Left lung (tissue), 4 donors: ENCODE measurements at regions not wholly inside any gene's neighbourhood (a gene's known extent, or its start where the extent isn't known, plus 50 kb on each side); places are given as distances from the start of the nearest gene placed in this dataset.

Source experiments
- ATAC-seq: fragments of 200-7000 bp; cut with Tn5 transposase; one replicate; pipeline ENCODE4 v1.9.1; 2020; ENCODE audit warnings: moderate library complexity
- DNase-seq, 4 donors: peaks; one replicate each; pipeline ENCODE4 v3.0.0-alpha.2; 2013 to 2020
- H3K27ac ChIP-seq, 2 donors: fragments of 200-600 bp; sonication (generic) in 1 of 2; one replicate each; pipeline versions ENCODE4 v1.5.0 to v1.8.0; 2020 to 2021
- H3K27me3 ChIP-seq, 2 donors: fragments of 200-600 bp; sonication (generic) in 1 of 2; one replicate each; pipeline versions ENCODE4 v1.5.0 to v1.8.0; 2020 to 2021
- H3K36me3 ChIP-seq, 2 donors: fragments of 200-600 bp; sonication (generic) in 1 of 2; one replicate each; pipeline versions ENCODE4 v1.5.0 to v1.8.0; 2020 to 2021
- H3K4me1 ChIP-seq, 2 donors: fragments of 200-600 bp; one replicate each; pipeline ENCODE4 v1.8.0; 2021
- H3K4me3 ChIP-seq, 2 donors: fragments of 200-600 bp; sonication (generic) in 1 of 2; one replicate each; pipeline versions ENCODE4 v1.5.0 to v1.8.0; 2020 to 2021; ENCODE audit warnings: mild to moderate bottlenecking in 1 of 2
- H3K9me3 ChIP-seq, 2 donors: fragments of 200-600 bp; sonication (generic) in 1 of 2; one replicate each; pipeline versions ENCODE4 v1.5.0 to v1.8.0; 2020 to 2021
- CTCF ChIP-seq, 2 donors: fragments of 200-600 bp; sonication (generic) in 1 of 2; IDR thresholded peaks; one replicate each; pipeline versions ENCODE4 v1.5.0 to v1.8.0; 2021; ENCODE audit warnings: antibody characterized with exemption in 2 of 2
- intact Hi-C, 2 donors: fragments of 100-400 bp; cut with DNase I; formaldehyde crosslinking; loops; one replicate each; pipeline versions ENCODE4 v1.11.2 to v1.14.2; 2022
- donor health status: DM: no; HTN: yes; CAD: no.
- donor health status: DM: no; HTN: no; CAD: no.

GRCh38 chrX:147739196-147739595, 172.5 kb upstream of the FMR1 start:
- ATAC-seq = no peak
- intact Hi-C loops = no loop called here
- Histone ChIP-seq H3K27me3 (no peaks in the 10 kb centered on the region), H3K4me3 (no peak overlapping the region), H3K4me1 (no peaks in the 10 kb centered on the region), H3K36me3 (no peaks in the 10 kb centered on the region), H3K27ac (no peak overlapping the region), H3K9me3 (no peaks in the 10 kb centered on the region)
- TF ChIP-seq CTCF (IDR thresholded peaks at IDR 0.05) = no peak
- no peak for DNase-seq

DNA sequence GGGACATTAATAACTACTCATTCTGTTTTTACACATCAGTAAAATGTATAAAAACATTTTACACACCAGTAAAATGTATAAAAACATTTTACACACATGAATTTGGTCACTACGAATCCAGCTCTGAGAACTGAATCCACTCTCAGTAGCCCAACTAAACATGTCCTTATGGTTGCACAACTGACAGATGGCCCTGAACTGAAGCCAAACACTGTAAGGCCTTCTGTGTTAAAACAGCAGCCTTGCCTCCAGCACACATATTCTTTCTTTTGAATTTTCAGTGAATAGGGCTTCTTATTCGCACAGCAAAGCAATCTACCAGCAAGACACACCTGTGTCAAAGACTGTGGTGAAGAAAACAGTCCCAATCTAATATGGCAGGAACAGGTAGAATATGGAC, 169.9 kb upstream of the FMR1 start:
- TF ChIP-seq CTCF (IDR thresholded peaks at IDR 0.05) = no peak
- ATAC-seq (no peak), DNase-seq (no peak)
- H3K36me3 ChIP-seq = no peaks in the 10 kb centered on the region
- no peaks in the 10 kb centered on the region for H3K27me3 ChIP-seq
- H3K4me3 ChIP-seq = no peak overlapping the region
- no peak overlapping the region for H3K27ac ChIP-seq
- H3K4me1 ChIP-seq = no peaks in the 10 kb centered on the region
- H3K9me3 ChIP-seq = no peaks in the 10 kb centered on the region
- intact Hi-C loops = no loop called here

DNA sequence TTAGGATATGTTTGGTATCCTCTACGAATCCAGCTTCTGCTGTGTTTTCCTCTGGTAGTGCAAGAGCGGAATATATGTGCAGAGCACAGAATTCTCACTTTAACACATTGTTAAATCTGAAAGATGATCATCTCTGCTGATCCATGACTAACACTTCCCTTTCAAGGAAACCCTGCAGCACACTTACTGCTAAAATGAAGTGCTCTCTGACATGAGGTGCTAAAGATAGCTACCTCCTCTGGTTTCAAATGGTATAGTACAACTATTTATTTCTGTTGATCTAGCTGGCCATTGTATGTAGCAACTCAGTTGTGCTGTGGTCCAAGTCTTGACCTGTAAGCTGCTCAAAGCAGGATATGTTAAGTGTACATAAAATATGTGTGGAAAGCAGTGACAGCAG, 162.4 kb upstream of the FMR1 start:
- H3K9me3 ChIP-seq = no peaks in the 10 kb centered on the region
- intact Hi-C loops = no loop called here
- no peaks in the 10 kb centered on the region for H3K4me1 ChIP-seq
- ATAC-seq = peak; percentile 25
- no peak overlapping the region for H3K27ac ChIP-seq
- no peak for TF ChIP-seq CTCF (IDR thresholded peaks at IDR 0.05)
- no peaks in the 10 kb centered on the region for H3K36me3 ChIP-seq
- DNase-seq = no peak
- H3K27me3 ChIP-seq = no peaks in the 10 kb centered on the region
- no peak overlapping the region for H3K4me3 ChIP-seq

DNA sequence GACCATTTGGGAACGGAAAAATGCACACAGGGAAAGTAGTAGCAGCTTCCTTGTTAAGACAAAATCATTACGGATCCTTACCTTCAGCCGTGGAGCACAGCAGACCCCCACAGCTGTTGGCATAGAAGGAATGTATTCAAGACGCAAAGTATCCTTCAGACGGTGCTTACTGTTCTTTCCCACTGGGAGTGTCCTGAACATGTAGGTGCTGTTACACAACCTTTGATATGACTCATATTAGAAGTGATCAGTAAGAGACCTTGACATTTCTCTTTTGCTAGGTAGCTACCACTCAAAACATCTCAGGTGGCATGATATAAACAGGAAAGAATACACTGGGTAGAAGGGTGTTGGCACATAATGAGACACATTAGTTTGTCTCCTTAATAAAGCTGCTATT, 154.0 kb upstream of the FMR1 start:
- Histone ChIP-seq H3K4me1 (no peaks in the 10 kb centered on the region), H3K27me3 (no peaks in the 10 kb centered on the region), H3K27ac (no peak overlapping the region), H3K4me3 (no peak overlapping the region), H3K36me3 (no peaks in the 10 kb centered on the region), H3K9me3 (no peaks in the 10 kb centered on the region)
- no peak for TF ChIP-seq CTCF (IDR thresholded peaks at IDR 0.05)
- intact Hi-C loops = no loop called here
- DNase-seq = no peak
- ATAC-seq = peak; percentile 92

DNA sequence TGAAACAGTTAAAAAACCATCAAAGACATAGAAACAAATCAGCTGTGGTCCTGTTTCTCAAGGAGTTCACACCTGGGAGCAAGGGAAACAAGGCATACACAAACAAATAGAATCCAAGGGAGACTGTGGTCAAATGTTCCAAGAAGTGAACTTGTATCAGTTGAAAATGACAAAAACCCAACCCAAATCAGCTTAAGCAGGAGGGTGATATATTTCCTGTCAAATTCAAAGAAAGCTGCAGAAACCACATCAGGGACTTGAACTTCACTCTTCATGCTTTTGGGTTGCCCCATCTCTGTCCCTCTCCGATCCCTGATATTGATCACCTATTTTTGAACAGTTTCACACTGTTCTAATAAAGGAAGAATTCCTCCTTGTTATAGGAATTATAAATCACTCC, 148.6 kb upstream of the FMR1 start:
- no peak for ATAC-seq

More for the DNA sequence above, 148.6 kb upstream of the FMR1 start:
- TF ChIP-seq CTCF (IDR thresholded peaks at IDR 0.05) = no peak
- no peak overlapping the region for H3K4me3 ChIP-seq
- intact Hi-C loops = no loop called here
- no peaks in the 10 kb centered on the region for H3K4me1 ChIP-seq
- no peaks in the 10 kb centered on the region for H3K9me3 ChIP-seq
- no peak overlapping the region for H3K27ac ChIP-seq
- no peaks in the 10 kb centered on the region for H3K27me3 ChIP-seq
- DNase-seq = no peak
- H3K36me3 ChIP-seq = no peaks in the 10 kb centered on the region
